ENCODE measurements at regions not wholly inside any gene's neighbourhood (a gene's known extent, or its start where the extent isn't known, plus 50 kb on each side); places are given as distances from the start of the nearest gene placed in this dataset.
"Not testable (repeated sequence)": the region's sequence is repeated elsewhere in the genome, so short reads cannot be mapped to it uniquely, and the experiment has no call there.

DNA sequence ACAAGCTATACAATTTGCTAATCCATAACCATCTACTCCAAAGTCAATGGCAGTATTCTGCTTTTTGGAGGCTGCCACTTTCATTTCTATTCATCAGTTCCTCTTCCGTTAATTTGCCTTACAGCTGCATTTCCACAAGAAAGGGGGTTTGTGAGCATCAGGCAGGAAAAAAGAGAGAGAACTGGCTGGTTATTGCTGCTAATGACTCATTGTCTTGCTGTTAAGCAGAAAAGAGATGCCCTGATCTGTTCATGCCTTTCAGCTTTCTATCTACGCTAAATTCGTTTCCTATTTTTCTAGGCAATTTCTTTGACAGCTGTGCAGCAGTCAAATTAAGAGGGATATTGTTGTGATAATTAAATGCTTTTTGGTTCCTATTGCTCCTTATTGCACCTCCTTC is 65.9 kb upstream of the GNAQ start:
- TF ChIP-seq, protein P1, sequence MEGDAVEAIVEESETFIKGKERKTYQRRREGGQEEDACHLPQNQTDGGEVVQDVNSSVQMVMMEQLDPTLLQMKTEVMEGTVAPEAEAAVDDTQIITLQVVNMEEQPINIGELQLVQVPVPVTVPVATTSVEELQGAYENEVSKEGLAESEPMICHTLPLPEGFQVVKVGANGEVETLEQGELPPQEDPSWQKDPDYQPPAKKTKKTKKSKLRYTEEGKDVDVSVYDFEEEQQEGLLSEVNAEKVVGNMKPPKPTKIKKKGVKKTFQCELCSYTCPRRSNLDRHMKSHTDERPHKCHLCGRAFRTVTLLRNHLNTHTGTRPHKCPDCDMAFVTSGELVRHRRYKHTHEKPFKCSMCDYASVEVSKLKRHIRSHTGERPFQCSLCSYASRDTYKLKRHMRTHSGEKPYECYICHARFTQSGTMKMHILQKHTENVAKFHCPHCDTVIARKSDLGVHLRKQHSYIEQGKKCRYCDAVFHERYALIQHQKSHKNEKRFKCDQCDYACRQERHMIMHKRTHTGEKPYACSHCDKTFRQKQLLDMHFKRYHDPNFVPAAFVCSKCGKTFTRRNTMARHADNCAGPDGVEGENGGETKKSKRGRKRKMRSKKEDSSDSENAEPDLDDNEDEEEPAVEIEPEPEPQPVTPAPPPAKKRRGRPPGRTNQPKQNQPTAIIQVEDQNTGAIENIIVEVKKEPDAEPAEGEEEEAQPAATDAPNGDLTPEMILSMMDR (IDR thresholded peaks at IDR 0.05) = no peak
- Histone ChIP-seq H3K27ac (no peak overlapping the region), H3K4me1 (ENCODE audit: control insufficient read depth in 1 of 2, low read depth in 2 of 2) (no peaks in the 10 kb centered on the region), H3K4me3 (no peak overlapping the region), H3K36me3 (no peaks in the 10 kb centered on the region), H3K9me3 (no peaks in the 10 kb centered on the region), H3K27me3 (replicated peaks; ENCODE audit: insufficient read depth) (no peaks in the 10 kb centered on the region)
- ATAC-seq (ENCODE audit: insufficient number of reproducible peaks, low FRiP score, low read depth) (no peak), DNase-seq (ENCODE audit: low spot score) (no peak)

DNA sequence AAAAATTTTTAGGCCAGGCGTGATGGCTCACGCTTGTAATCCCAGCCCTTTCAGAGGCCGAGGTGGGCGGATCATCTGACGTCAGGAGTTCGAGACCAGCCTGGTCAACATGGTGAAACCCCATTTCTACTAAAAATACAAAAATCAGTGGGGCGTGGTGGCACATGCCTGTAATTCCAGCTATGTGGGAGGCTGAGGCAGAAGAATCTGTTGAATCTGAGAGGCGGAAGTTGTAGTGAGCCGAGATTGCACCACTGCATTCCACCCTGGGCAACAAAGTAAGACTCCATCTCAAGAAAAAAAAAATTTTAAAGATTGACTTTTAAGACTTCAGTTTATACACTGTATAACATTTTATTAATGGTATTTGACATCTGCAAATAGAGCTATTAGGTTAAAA is 60.1 kb upstream of the GNAQ start:
- no peaks in the 10 kb centered on the region for H3K9me3 ChIP-seq
- H3K4me1 ChIP-seq (ENCODE audit: control insufficient read depth in 1 of 2, low read depth in 2 of 2) = no peaks in the 10 kb centered on the region
- TF ChIP-seq, protein P1 (IDR thresholded peaks at IDR 0.05) = no peak
- no peaks in the 10 kb centered on the region for H3K36me3 ChIP-seq
- H3K4me3 ChIP-seq = no peak overlapping the region
- DNase-seq (ENCODE audit: low spot score) (no peak), ATAC-seq (ENCODE audit: insufficient number of reproducible peaks, low FRiP score, low read depth) (no peak)
- no peaks in the 10 kb centered on the region for H3K27me3 ChIP-seq (replicated peaks; ENCODE audit: insufficient read depth)
- no peak overlapping the region for H3K27ac ChIP-seq

DNA sequence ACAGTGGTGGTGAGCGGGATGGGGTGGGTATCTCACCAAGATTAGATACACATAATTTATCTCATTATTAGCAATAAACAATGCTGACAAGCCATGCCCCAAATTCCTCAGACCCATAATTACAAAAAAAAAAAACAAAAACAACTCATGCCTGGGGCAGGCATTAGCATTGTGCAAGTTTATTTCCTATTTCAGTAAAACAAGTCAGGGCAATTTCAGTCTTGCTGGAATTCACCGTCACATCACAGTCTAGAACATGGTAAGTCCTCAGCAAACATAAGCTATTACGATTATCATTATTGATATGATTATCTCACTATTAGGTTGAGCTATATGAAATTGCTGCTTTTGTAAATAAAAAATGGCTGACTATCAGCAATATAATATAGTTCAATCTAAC is 57.5 kb upstream of the GNAQ start:
- TF ChIP-seq, protein P1 (IDR thresholded peaks at IDR 0.05) = no peak
- no peak for DNase-seq (ENCODE audit: low spot score)
- no peaks in the 10 kb centered on the region for H3K36me3 ChIP-seq
- no peaks in the 10 kb centered on the region for H3K27me3 ChIP-seq (replicated peaks; ENCODE audit: insufficient read depth)
- H3K27ac ChIP-seq = no peak overlapping the region
- H3K4me3 ChIP-seq = no peak overlapping the region
- no peak for ATAC-seq (ENCODE audit: insufficient number of reproducible peaks, low FRiP score, low read depth)
- H3K4me1 ChIP-seq (ENCODE audit: control insufficient read depth in 1 of 2, low read depth in 2 of 2) = no peaks in the 10 kb centered on the region
- H3K9me3 ChIP-seq = no peaks in the 10 kb centered on the region

DNA sequence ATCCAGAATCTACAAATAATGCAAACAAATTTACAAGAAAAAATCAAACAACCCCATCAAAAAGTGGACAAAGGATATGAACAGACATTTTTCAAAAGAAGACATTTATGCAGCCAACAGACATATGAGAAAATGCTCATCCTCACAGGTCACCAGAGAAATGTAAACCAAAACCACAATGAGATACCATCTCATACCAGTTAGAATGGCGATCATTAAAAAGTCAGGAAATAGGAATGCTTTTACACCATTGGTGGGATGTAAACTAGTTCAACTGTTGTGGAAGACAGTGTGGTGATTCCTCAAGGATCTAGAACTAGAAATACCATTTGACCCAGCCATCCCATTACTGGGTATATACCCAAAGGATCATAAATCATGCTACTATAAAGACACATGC is 56.6 kb upstream of the GNAQ start:
- DNase-seq (ENCODE audit: low spot score); H3K4me3 ChIP-seq; ATAC-seq (ENCODE audit: insufficient number of reproducible peaks, low FRiP score, low read depth); H3K9me3 ChIP-seq; H3K27ac ChIP-seq; H3K27me3 ChIP-seq (replicated peaks; ENCODE audit: insufficient read depth); H3K4me1 ChIP-seq (ENCODE audit: control insufficient read depth in 1 of 2, low read depth in 2 of 2); H3K36me3 ChIP-seq: not testable (repeated sequence)
